ENCODE measurements at regions not wholly inside any gene's neighbourhood (a gene's known extent, or its start where the extent isn't known, plus 50 kb on each side); places are given as distances from the start of the nearest gene placed in this dataset.

DNA sequence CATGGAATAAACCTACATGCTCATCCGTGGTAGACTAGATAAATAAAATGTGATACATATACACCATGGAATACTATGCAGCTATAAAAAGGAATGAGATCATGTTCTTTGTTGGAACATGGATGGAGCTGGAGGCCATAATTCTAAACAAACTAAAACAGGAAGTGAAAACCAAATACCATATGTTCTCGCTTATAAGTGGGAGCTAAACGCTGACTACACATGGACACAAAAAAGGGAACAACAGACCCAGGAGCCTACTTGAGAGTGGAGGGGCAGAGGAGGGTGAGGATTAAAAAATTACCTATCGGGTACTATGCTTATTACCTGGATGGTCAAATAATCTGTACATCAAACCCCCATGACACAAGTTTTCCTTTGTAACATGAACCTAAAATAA is 68.7 kb upstream of the SEC61G start:
- no peak for TF ChIP-seq ZNF274 (IDR thresholded peaks at IDR 0.05; ENCODE audit: low read depth, low read length)
- no peak for TF ChIP-seq SUZ12 (IDR thresholded peaks at IDR 0.05; ENCODE audit: extremely low read depth, insufficient read depth, insufficient read length)
